ENCODE measurements at regions not wholly inside any gene's neighbourhood (a gene's known extent, or its start where the extent isn't known, plus 50 kb on each side); places are given as distances from the start of the nearest gene placed in this dataset.
A peak's percentile ranks its signal among the peaks of the same experiment; 100 is the strongest.

DNA sequence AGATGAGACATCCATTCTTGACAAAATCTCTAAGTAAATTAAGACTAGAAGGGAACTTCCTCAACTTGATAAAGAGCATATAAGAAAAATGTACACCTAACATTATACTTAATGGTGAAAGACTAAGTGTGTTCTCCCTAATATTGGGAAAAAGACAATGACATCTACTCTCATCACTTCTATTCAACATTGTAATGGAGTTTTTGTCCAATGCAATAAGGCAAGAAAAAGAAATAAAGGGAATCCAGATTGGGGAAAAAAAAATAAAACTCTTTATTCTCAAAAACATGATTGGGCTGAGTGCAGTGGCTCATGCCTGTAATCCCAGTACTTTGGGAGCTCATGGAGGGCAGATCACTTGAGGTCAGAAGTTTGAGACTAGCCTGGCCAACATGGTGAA lies 131.1 kb upstream of the JUN start:
- Histone ChIP-seq H3K4me1 (no peaks in the 10 kb centered on the region), H3K4me3 (no peak overlapping the region), H3K36me3 (no peaks in the 10 kb centered on the region), H3K27ac (no peak overlapping the region), H3K9me3 (peaks cover 0 to 10% (median 0%) of the 10 kb centered on the region in 4 donors), H3K27me3 (no peaks in the 10 kb centered on the region)
- no peak for DNase-seq
- intact Hi-C loops (cut with DNase I), result no loop called here
- no peak for TF ChIP-seq POLR2AphosphoS5 (IDR thresholded peaks at IDR 0.05)
- no peak for TF ChIP-seq CTCF (IDR thresholded peaks at IDR 0.05)
- no peak for TF ChIP-seq EP300 (IDR thresholded peaks at IDR 0.05)
- TF ChIP-seq POLR2A (IDR thresholded peaks at IDR 0.05), result no peak

GRCh38 chr1:58917436-58917835 lies 133.6 kb upstream of the JUN start:
- WGBS, 2 donors, result 91 to 95% methylated on average over 4 of the region's 4 CpGs
- Histone ChIP-seq H3K9me3 (peaks cover 0 to 10% (median 0%) of the 10 kb centered on the region in 4 donors), H3K4me3 (no peak overlapping the region), H3K27me3 (no peaks in the 10 kb centered on the region), H3K27ac (no peak overlapping the region), H3K4me1 (peaks cover 0 to 9% (median 7%) of the 10 kb centered on the region in 4 donors), H3K36me3 (no peaks in the 10 kb centered on the region)
- no peak for DNase-seq
- TF ChIP-seq EP300 (IDR thresholded peaks at IDR 0.05), result no peak
- no peak for TF ChIP-seq POLR2A (IDR thresholded peaks at IDR 0.05)
- no peak for TF ChIP-seq CTCF (IDR thresholded peaks at IDR 0.05)
- no peak for TF ChIP-seq POLR2AphosphoS5 (IDR thresholded peaks at IDR 0.05)
- intact Hi-C loops (cut with DNase I), result no loop called here

- intact Hi-C loops (cut with DNase I), result no loop called here
- Histone ChIP-seq H3K27ac (no peak overlapping the region), H3K9me3 (peaks cover 0 to 9% (median 0%) of the 10 kb centered on the region in 4 donors), H3K4me3 (no peak overlapping the region), H3K36me3 (no peaks in the 10 kb centered on the region), H3K27me3 (no peaks in the 10 kb centered on the region), H3K4me1 (peaks cover 0 to 17% (median 15%) of the 10 kb centered on the region in 4 donors)
- TF ChIP-seq CTCF (IDR thresholded peaks at IDR 0.05) (no peak), POLR2A (IDR thresholded peaks at IDR 0.05) (no peak), POLR2AphosphoS5 (IDR thresholded peaks at IDR 0.05) (no peak), EP300 (IDR thresholded peaks at IDR 0.05) (no peak)
- DNase-seq, result no peak
- 94 to 97% methylated on average over 9 of the region's 9 CpGs for WGBS, 2 donors
Measured at GRCh38 chr1:58919226-58919958, 135.5 kb upstream of the JUN start.

DNA sequence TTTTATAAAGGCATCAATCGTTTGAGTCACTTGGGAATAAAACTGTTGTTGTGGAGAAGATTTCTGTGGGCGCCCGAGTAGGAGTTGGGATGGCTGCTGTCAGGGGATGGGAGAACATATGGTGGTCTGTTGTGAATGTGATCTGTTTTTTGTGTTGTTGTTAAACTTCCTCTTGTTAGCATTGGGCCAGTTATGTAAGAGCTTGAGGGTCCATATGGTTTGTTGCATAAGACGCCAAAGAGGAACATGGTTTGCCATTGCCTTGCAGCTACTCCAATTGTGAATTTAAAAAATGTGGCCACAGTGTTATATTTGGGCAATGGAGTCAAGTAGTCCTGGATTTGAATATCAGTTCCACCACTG lies 136.1 kb upstream of the JUN start:
- no peak for DNase-seq
- Histone ChIP-seq H3K27ac (no peak overlapping the region), H3K4me1 (peaks cover 0 to 17% (median 15%) of the 10 kb centered on the region in 4 donors), H3K9me3 (peaks cover 0 to 3% (median 0%) of the 10 kb centered on the region in 4 donors), H3K4me3 (no peak overlapping the region), H3K27me3 (no peaks in the 10 kb centered on the region), H3K36me3 (no peaks in the 10 kb centered on the region)
- intact Hi-C loops (cut with DNase I), result no loop called here
- 84 to 86% methylated on average over 4 of the region's 4 CpGs for WGBS, 2 donors
- TF ChIP-seq EP300 (IDR thresholded peaks at IDR 0.05), result no peak
- TF ChIP-seq CTCF (IDR thresholded peaks at IDR 0.05), result no peak
- no peak for TF ChIP-seq POLR2AphosphoS5 (IDR thresholded peaks at IDR 0.05)
- TF ChIP-seq POLR2A (IDR thresholded peaks at IDR 0.05), result no peak

- H3K4me3 ChIP-seq, result no peak overlapping the region
- WGBS, 2 donors, result 89 to 91% methylated on average over 3 of the region's 3 CpGs
- H3K9me3 ChIP-seq, result no peaks in the 10 kb centered on the region
- H3K27me3 ChIP-seq, result no peaks in the 10 kb centered on the region
- DNase-seq, result no peak
- H3K36me3 ChIP-seq, result no peaks in the 10 kb centered on the region
- intact Hi-C loops (cut with DNase I), result no loop called here
- TF ChIP-seq POLR2AphosphoS5 (IDR thresholded peaks at IDR 0.05), result no peak
- no peak for TF ChIP-seq POLR2A (IDR thresholded peaks at IDR 0.05)
- TF ChIP-seq CTCF (IDR thresholded peaks at IDR 0.05), result no peak
- TF ChIP-seq EP300 (IDR thresholded peaks at IDR 0.05), result no peak
- H3K27ac ChIP-seq, result peak overlapping the region in 2 of 4 donors; percentile 68 to 73
- H3K4me1 ChIP-seq, result peaks cover 0 to 17% (median 15%) of the 10 kb centered on the region in 4 donors
Measured at GRCh38 chr1:58921342-58921741, 137.5 kb upstream of the JUN start.

All from sigmoid colon (tissue), 6 donors.